HG02885 (cell line): ENCODE measurements at regions not wholly inside any gene's neighbourhood (a gene's known extent, or its start where the extent isn't known, plus 50 kb on each side); places are given as distances from the start of the nearest gene placed in this dataset.
A peak's percentile ranks its signal among the peaks of the same experiment; 100 is the strongest.

Source experiments
- ATAC-seq: cut with Tn5 transposase; IDR thresholded peaks from one replicate; pipeline ENCODE4 v1.9.1; 2021; ENCODE audit warnings: mild to moderate bottlenecking; ENCODE audit not compliant: unreplicated experiment, poor library complexity

- no peak for ATAC-seq
These were observed 244.2 kb downstream of the EPM2A start for GRCh38 chr6:145491126-145491525.

- no peak for ATAC-seq
These were observed 238.3 kb downstream of the EPM2A start for GRCh38 chr6:145497006-145497405.

GRCh38 chr6:145498425-145498824 is 236.9 kb downstream of the EPM2A start:
- peak; percentile 88 for ATAC-seq

GRCh38 chr6:145502416-145502815 is 232.9 kb downstream of the EPM2A start:
- ATAC-seq, result no peak

- no peak for ATAC-seq
These were observed 229.2 kb downstream of the EPM2A start for GRCh38 chr6:145506136-145506535.

GRCh38 chr6:145506565-145506964 is 228.8 kb downstream of the EPM2A start:
- ATAC-seq, result no peak

GRCh38 chr6:145507239-145507638 is 228.1 kb downstream of the EPM2A start:
- ATAC-seq, result no peak

GRCh38 chr6:145508107-145508506 is 227.2 kb downstream of the EPM2A start:
- no peak for ATAC-seq

- no peak for ATAC-seq
These were observed 217.8 kb downstream of the EPM2A start for GRCh38 chr6:145517492-145517891.

GRCh38 chr6:145525038-145525437 is 210.3 kb downstream of the EPM2A start:
- no peak for ATAC-seq

- no peak for ATAC-seq
These were observed 205.7 kb downstream of the EPM2A start for GRCh38 chr6:145529582-145529981.

GRCh38 chr6:145530454-145530853 is 204.9 kb downstream of the EPM2A start:
- ATAC-seq, result no peak

- ATAC-seq, result no peak
These were observed 204.3 kb downstream of the EPM2A start for GRCh38 chr6:145531032-145531431.

- ATAC-seq, result no peak
These were observed 203.5 kb downstream of the EPM2A start for GRCh38 chr6:145531822-145532221.

GRCh38 chr6:145532361-145532760 is 203.0 kb downstream of the EPM2A start:
- no peak for ATAC-seq

- no peak for ATAC-seq
These were observed 200.3 kb downstream of the EPM2A start for GRCh38 chr6:145534989-145535388.

GRCh38 chr6:145538989-145539388 is 196.3 kb downstream of the EPM2A start:
- no peak for ATAC-seq

- ATAC-seq, result no peak
These were observed 195.5 kb downstream of the EPM2A start for GRCh38 chr6:145539831-145540230.

- ATAC-seq, result no peak
These were observed 194.6 kb downstream of the EPM2A start for GRCh38 chr6:145540741-145541140.

GRCh38 chr6:145544041-145544440 is 191.3 kb downstream of the EPM2A start:
- ATAC-seq, result no peak

GRCh38 chr6:145544514-145544913 is 190.8 kb downstream of the EPM2A start:
- ATAC-seq, result no peak

- ATAC-seq, result no peak
These were observed 189.1 kb downstream of the EPM2A start for GRCh38 chr6:145546265-145546664.
